ENCODE measurements at regions not wholly inside any gene's neighbourhood (a gene's known extent, or its start where the extent isn't known, plus 50 kb on each side); places are given as distances from the start of the nearest gene placed in this dataset.

- no peak for TF ChIP-seq POLR2A (IDR thresholded peaks at IDR 0.05)
- TF ChIP-seq, protein P1, sequence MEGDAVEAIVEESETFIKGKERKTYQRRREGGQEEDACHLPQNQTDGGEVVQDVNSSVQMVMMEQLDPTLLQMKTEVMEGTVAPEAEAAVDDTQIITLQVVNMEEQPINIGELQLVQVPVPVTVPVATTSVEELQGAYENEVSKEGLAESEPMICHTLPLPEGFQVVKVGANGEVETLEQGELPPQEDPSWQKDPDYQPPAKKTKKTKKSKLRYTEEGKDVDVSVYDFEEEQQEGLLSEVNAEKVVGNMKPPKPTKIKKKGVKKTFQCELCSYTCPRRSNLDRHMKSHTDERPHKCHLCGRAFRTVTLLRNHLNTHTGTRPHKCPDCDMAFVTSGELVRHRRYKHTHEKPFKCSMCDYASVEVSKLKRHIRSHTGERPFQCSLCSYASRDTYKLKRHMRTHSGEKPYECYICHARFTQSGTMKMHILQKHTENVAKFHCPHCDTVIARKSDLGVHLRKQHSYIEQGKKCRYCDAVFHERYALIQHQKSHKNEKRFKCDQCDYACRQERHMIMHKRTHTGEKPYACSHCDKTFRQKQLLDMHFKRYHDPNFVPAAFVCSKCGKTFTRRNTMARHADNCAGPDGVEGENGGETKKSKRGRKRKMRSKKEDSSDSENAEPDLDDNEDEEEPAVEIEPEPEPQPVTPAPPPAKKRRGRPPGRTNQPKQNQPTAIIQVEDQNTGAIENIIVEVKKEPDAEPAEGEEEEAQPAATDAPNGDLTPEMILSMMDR (IDR thresholded peaks at IDR 0.05), result peak; percentile 18 to 65 (median 52)
Measured at GRCh38 chr22:34111210-34111824, 191.0 kb upstream of the LARGE1 start.

Data from upper lobe of left lung (tissue), 4 donors.